GM18526 (cell line): ENCODE measurements at regions not wholly inside any gene's neighbourhood (a gene's known extent, or its start where the extent isn't known, plus 50 kb on each side); places are given as distances from the start of the nearest gene placed in this dataset.

Source experiments
- POLR2A ChIP-seq: IDR thresholded peaks from 3 replicates; pipeline ENCODE4 v1.6.1; 2011; ENCODE audit not compliant: insufficient read length; ENCODE audit errors: extremely low read depth

DNA sequence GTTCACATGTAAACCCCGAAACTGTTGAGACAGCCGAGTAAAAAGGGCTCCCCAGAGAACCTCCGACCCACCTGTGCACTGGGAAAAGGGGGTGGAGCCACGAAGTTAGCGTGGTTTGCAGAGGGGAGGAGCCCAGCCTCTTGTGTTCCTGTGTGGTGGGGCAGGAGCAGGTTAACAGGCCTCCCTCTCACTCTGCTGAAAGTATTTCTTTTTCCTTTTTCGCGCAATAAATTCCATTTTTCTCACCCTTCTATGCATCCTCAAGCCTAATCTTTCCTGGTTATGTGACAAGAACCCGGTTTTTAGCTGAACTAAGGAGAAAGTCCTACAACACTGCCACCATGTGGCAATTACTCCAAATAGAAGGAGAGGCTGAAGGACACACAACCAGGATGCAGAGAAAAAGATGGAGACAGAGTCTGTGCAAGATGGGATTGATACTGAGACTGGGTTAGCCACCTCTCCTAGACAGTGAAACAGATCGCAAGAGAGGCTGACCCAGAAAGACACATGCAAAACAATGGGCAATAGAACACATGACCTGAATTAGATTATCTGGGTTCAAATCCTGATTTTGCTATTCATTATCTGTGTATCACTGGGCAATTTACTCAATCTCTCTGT, 168.7 kb upstream of the PRSS16 start:
- TF ChIP-seq POLR2A, result no peak

DNA sequence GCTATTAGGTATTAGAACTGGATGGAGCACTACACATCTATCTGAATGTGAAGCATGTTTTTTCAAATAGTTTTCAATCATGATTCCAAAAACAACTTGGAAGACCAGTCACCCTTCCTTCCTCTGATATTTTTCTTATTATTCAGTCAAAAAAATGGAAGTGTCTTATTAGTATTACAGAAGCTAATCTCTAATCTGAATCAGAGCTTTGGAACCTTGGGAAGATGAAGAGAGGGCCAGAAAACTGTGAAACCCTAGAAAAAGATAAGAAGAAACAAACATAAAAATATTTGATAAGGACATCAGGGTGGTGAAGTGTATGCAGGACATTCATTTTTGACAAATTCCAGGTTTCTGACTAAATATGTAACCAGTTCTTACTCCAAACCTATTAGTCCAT, 166.3 kb upstream of the PRSS16 start:
- no peak for TF ChIP-seq POLR2A

DNA sequence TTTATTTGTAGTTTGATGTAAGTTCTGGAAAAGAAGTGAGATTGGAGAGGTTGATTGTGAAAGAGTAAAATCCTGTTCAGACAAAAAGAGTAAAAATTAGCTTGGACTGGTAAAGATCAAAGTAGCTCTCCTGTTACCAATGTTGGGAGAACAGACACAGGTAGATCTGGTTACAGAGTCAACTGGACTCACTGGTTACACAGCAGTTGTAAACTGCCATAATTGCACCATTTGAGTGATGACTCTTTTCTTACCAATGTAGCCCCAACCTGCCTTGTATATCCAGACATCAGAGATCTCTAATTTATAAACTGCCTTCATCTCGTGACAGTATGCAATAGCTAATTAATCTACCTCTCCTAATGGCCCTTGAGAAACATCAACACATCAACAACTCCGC, 165.6 kb upstream of the PRSS16 start:
- no peak for TF ChIP-seq POLR2A

DNA sequence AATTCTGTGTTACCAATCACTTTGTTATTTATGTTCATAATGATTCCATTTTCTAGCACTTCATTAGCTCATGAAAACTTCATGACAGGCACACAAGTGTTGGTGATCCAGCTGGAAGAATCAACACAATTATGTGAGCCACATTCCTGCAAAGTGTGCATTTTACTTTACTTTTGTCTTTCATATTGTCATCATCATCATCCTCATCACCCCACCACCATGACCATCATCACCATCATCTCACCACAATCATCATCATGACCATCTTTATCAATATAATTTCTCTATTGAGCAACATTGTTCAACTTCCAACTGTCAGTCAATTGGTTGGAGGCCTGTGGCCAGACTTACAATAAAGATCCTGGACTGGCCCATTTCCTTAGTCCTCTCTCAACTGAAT, 159.4 kb upstream of the PRSS16 start:
- no peak for TF ChIP-seq POLR2A

DNA sequence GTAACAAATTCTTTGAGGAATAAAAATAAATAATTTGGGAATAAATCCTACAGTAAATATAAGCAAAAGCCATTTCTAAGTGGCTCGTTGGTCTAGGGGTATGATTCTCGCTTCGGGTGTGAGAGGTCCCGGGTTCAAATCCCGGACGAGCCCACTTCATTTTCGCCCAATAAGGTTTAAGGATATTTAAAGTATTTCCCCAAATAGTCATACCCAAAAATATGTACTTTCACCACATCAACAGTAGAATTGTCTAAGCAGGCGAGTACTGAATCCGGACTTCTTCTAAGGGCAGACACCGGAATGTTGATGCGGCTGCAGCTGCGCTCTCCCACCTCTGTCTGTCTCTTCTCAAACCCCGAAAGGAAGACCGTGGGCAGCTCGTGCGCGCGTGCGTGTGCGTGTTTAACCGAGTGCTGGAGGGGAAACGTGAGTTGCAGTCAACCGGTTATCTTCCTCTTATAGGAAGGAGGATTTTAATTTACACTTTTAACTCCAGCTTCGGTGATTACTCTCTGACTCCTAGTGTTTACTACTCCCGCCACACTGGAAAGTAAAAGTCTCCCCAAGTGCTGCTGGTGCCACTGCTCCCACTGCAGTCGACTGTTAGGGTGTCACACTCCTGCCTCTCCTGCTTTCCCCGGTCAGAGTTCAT, 155.7 kb upstream of the PRSS16 start:
- no peak for TF ChIP-seq POLR2A

DNA sequence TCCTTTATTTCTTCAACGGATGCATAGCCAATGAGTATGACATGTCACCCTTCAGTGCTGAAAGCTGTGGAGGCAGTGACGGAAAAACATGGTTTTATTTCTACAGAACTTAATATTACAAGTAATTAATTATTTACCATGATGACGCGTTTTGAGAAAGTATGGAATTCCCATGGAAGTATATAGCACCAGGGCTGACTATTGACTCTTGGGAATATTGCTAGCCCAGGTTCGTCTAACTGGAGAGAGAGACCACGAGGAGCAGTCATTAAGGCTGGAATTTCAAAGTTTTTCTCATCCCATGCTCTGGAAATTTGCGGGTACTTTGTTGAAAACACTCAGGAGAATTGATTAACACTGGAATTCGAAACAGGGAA, 155.2 kb upstream of the PRSS16 start:
- TF ChIP-seq POLR2A, result no peak

DNA sequence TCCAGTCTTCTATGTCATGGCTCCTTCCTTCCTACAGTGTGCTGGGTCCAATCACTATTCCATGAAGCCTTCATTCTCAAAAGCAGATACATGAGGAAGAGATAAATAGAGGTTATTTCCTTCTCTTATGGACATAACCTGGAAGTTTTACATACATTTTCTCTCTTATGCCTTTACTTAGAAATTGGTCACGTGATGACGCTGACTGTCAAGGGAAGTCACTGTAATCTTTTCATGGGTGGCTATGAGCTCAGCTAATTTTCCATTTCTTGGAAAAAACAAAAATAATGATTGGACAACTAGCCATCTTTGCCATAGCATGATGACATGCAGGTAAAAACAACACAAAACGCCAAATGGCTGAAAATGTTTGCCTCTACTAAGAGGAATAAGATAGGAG, 151.6 kb upstream of the PRSS16 start:
- TF ChIP-seq POLR2A, result no peak

DNA sequence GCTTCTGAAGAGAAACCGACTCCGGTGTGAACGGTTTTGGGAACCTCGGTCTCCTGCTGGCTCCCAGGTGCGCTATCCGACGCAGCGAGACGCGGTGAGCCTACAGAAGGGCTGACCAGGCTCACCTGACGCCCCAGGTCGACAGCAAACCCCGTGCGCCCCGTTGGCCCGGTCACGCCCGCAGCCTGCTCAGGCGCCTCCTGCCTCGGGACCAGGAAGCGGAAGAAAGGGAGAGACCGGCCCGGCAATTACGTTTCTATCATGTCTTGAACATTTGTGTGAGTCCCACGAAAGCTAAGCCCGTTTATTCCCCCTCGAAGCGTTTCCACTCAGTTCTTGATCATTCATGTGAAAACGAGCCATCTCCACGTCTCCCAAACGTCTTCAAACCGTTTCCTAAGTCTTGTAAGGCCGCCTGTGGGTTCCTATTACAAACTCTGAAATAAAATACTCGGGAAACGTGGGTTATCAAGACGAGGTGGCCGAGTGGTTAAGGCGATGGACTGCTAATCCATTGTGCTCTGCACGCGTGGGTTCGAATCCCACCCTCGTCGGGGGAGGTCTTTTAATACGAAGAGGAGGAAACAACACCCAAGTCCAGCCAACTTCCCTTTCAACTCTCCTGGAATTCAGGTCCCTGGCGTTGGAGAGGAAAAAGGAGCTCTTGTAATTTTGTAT, 150.5 kb upstream of the PRSS16 start:
- TF ChIP-seq POLR2A, result peak; percentile 15

DNA sequence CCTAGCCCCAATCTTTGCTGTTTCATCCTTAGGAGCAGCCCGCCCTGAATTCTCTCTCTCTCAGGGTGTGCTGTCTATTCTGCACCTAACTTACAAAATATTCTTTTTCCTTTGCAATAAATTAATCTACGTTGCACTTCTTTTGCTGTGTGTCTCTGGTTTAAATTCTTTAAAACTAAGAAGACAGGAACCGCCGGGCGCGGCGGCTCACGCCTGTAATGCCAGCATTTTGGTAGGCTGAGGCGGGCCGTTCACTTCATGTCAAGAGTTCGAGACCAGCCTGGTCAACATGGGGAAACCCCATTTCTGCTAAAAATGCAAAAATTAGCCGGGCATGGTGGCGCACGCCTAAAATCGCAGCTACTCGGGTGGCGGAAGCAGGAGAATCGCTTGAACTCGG, 148.5 kb upstream of the PRSS16 start:
- TF ChIP-seq POLR2A, result no peak

DNA sequence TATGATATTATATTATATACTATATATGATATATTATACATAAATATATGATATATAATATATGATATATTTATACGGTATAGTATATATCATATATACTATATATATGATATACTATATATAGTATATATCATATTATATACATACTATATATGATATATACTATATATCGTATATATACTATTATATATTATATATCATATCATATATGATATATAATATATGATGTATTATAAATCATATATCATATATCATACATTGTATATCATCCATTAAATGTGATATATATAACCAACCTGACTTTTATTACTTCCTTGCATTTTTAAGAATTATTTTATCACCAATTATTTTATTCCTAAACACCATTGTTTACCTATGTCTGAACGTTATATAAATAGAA, 146.6 kb upstream of the PRSS16 start:
- no peak for TF ChIP-seq POLR2A

DNA sequence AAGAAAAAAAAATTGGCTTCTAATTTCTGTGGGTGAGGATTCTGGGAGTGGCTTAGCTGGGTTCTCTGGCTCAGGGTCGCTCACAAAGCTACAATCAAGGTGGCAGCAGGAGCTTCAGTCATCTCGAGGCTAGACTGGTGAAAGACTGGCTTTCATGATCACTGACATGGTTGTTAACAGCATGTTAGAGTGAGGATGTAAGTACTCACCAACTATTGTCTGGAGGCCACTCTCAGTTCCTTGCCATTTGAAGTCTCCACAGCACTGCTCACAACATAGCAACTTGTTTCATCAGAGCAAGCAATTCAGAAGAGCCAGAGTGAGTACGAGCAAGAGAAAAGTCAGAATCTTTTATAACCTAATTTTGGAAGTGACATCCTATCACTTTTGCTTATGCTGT, 145.7 kb upstream of the PRSS16 start:
- no peak for TF ChIP-seq POLR2A

DNA sequence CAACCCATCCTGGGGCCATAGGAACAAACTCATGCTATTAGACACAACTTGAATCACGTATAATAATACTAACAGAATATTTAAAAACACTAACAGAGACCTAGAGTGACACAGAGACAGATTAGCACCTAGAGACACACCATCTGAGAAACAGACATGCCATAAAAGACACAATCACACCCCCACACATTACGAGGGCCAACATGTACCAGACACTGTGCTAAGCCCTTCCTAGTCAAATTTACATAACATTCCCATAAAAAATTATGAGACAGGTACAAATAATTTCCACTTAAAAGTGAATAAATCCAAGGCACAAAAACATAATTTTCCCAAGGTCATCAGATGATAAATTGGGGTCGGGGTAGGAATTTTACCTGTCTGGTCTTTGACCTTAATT, 141.1 kb upstream of the PRSS16 start:
- TF ChIP-seq POLR2A, result no peak

DNA sequence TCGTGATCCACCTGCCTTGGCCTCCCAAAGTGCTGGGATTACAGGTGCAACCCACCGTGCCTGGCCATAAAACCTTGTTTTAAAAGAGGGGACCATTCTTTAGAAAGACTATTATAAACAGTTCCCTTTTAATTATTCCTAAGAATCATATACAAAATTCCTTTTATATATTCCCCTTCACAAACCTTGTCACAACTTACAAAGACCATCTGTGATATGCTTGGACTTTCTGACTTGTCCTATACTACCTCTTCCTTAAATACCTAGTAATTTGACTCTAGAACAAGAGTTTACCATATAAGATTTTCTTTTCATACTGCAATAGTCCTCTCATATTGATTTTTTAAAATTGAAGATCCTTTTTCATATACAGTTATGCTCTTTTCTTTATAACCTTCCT, 135.8 kb upstream of the PRSS16 start:
- TF ChIP-seq POLR2A, result no peak

DNA sequence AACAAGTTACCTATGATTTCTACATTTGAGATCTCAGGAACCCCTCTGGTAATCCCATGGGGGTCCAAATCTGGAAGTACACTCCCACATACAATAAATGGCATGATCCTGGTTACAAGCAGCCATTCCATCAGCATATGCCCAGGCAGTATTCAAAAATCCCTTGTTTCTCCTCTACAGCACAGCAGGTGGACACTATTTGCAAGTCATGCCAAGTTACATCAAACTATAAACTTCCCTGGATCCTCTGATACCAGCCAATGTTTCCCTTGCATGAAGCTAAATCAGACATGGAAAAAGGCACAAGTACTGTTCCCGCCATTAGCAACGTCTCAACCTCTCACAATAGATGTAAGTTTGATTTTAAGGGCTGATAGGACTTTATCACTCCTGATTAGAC, 134.5 kb upstream of the PRSS16 start:
- TF ChIP-seq POLR2A, result no peak

DNA sequence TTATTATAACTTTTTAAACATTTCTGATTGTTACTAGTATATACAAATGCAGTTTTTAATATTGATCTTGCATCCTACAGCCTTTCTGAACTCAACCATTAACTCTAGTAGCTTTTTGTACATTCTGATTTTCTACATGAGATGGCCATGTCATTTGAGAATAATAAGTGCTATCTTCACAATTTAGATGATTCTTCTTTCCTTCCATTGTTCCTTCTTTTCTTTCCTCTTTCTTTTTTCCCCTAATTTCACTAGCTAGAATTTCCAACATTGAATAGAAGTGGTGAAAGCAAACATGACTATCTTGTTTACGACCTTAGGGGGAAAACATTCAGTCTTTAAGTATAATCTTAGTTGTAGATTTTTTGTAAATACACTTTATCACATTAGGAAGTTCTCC, 128.2 kb upstream of the PRSS16 start:
- no peak for TF ChIP-seq POLR2A

DNA sequence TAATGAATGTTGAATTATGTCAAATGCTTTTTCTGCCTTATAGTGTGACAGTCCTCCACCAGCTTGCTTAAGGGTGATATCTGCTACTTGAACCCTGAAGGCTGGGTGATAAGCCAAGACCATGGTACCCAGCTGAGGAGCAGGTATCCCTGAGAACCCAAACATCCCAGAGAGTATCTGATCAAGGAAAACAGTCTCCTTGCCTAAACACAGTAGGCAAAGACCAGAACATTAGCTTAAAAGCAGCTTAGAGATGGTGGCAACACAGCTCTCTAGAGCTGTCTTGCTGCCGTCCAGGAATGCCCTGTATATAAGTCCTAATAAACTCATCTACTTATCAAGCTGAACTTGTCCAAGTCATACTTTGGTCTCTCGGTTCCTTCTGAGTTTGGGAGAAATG, 127.7 kb upstream of the PRSS16 start:
- no peak for TF ChIP-seq POLR2A

DNA sequence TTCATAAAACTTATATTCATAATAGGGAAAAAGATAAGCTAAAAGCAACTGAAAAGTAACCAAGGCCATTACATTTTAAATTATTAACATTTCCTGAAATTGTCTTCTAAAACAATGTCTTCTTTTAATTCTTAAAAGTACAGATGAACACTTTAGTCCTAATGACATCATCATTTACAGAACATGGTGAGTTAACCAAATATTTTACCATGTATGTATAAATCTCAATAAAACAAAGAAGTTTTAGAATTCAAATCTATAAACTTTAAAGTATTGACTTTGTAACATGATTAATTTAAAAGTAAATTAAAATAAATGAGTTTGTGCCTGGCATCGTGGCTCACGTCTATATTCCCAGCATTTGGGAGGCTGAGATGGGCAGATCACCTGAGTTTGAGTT, 125.9 kb upstream of the PRSS16 start:
- TF ChIP-seq POLR2A, result no peak
